Effector CD8-positive, alpha-beta T cell (primary cell): ENCODE measurements at regions not wholly inside any gene's neighbourhood (a gene's known extent, or its start where the extent isn't known, plus 50 kb on each side); places are given as distances from the start of the nearest gene placed in this dataset.
"Not testable (repeated sequence)": the region's sequence is repeated elsewhere in the genome, so short reads cannot be mapped to it uniquely, and the experiment has no call there.

Experiments used
- DNase-seq: peaks from one replicate; lab custom pipeline; 2025; lab: John Stamatoyannopoulos, UW

GRCh38 chr10:47166808-47167581, 133.0 kb upstream of the GDF10 start:
- DNase-seq = not testable (repeated sequence)

- DNase-seq = no peak
Measured at GRCh38 chr10:47167591-47167990, 132.4 kb upstream of the GDF10 start.

- no peak for DNase-seq
Measured at GRCh38 chr10:47169581-47169980, 130.4 kb upstream of the GDF10 start.

GRCh38 chr10:47173929-47174442, 126.0 kb upstream of the GDF10 start:
- DNase-seq = no peak

GRCh38 chr10:47175181-47176123, 124.5 kb upstream of the GDF10 start:
- DNase-seq = no peak

- DNase-seq = no peak
Measured at GRCh38 chr10:47176206-47176902, 123.6 kb upstream of the GDF10 start.

- DNase-seq = no peak
Measured at GRCh38 chr10:47176903-47177868, 122.8 kb upstream of the GDF10 start.

GRCh38 chr10:47178537-47179290, 121.3 kb upstream of the GDF10 start:
- no peak for DNase-seq

GRCh38 chr10:47179291-47179647, 120.7 kb upstream of the GDF10 start:
- DNase-seq = no peak

GRCh38 chr10:47181052-47181849, 118.7 kb upstream of the GDF10 start:
- DNase-seq = no peak

GRCh38 chr10:47182934-47183703, 116.9 kb upstream of the GDF10 start:
- no peak for DNase-seq

GRCh38 chr10:47183704-47184041, 116.3 kb upstream of the GDF10 start:
- no peak for DNase-seq

GRCh38 chr10:47184273-47184672, 115.7 kb upstream of the GDF10 start:
- no peak for DNase-seq

GRCh38 chr10:47184724-47185330, 115.2 kb upstream of the GDF10 start:
- DNase-seq = no peak

GRCh38 chr10:47186941-47187340, 113.1 kb upstream of the GDF10 start:
- DNase-seq = no peak

- DNase-seq = no peak
Measured at GRCh38 chr10:47187592-47187991, 112.4 kb upstream of the GDF10 start.

GRCh38 chr10:47188156-47188555, 111.8 kb upstream of the GDF10 start:
- DNase-seq = no peak

- DNase-seq = no peak
Measured at GRCh38 chr10:47189802-47190201, 110.2 kb upstream of the GDF10 start.
